HepG2 (cell line): ENCODE measurements at regions not wholly inside any gene's neighbourhood (a gene's known extent, or its start where the extent isn't known, plus 50 kb on each side); places are given as distances from the start of the nearest gene placed in this dataset.

ENCODE experiments used
- ATAC-seq: fragments of 200-7000 bp; cut with Tn5 transposase; 3 replicates; pipeline ENCODE4 v1.9.1; 2020; ENCODE audit warnings: mild to moderate bottlenecking, moderate library complexity
- BruUV-seq: library from RNA; stranded (reverse); fragments of 400-500 nt; replicated peaks from 2 replicates; lab custom pipeline; 2021; lab: Mats Ljungman, UMichigan
- CTCF ChIA-PET: fragments of 300-600 bp; formaldehyde crosslinking; extraction: SDS; loops from one replicate; lab custom pipeline; 2021; ENCODE audit warnings: low total read pairs, inconsistent platforms, low intra/inter-chr PET ratio; lab: Yijun Ruan, JAX
- POLR2A ChIA-PET: fragments of 350-600 bp; sonication (Branson Sonifier 250); formaldehyde crosslinking; loops from one replicate; lab custom pipeline; 2020; ENCODE audit warnings: antibody characterized with exemption, inconsistent platforms; lab: Yijun Ruan, JAX
- DNase-seq: peaks from one replicate; pipeline ENCODE4 v3.0.0-alpha.2; 2015; ENCODE audit warnings: low spot score
- FAIRE-seq: peaks from 3 replicates; lab custom pipeline; 2011; peaks lifted over from hg19 to GRCh38; lab: Jason Lieb, UNC
- H2AFZ ChIP-seq: one replicate; pipeline ENCODE4 v1.6.1; 2011; ENCODE audit warnings: low read length, inconsistent platforms
- H3K27ac ChIP-seq: fragments of 300-600 bp; 3 replicates; pipeline ENCODE4 v1.8.0; 2011; ENCODE audit warnings: mixed run types, mild to moderate bottlenecking, mixed read lengths, low read length, inconsistent platforms; ENCODE audit not compliant: insufficient read depth; ENCODE audit errors: extremely low read length
- H3K27me3 ChIP-seq, 2 experiments: fragments of 200-600 bp in 1 of 2; 2 replicates in 1 of 2; 3 replicates in 1 of 2; pipeline versions ENCODE4 v1.6.0 to v1.8.0; 2011; ENCODE audit warnings: low read length in 2 of 2, mild to moderate bottlenecking in 2 of 2, moderate library complexity in 2 of 2, inconsistent platforms in 1 of 2; ENCODE audit not compliant: insufficient read depth in 2 of 2, control insufficient read depth in 1 of 2
- H3K36me3 ChIP-seq, 2 experiments: fragments of 200-600 bp in 1 of 2; replicated peaks in 1 of 2; 2 replicates in 1 of 2; 3 replicates in 1 of 2; pipeline versions ENCODE4 v1.5.1 to v1.8.0; 2011; ENCODE audit warnings: low read length in 2 of 2, inconsistent platforms in 1 of 2; ENCODE audit not compliant: insufficient read depth in 2 of 2, control insufficient read depth in 1 of 2
- H3K4me1 ChIP-seq: 2 replicates; pipeline ENCODE4 v1.5.1; 2012; ENCODE audit warnings: low read length, inconsistent platforms; ENCODE audit not compliant: insufficient read depth
- H3K4me2 ChIP-seq: 2 replicates; pipeline ENCODE4 v1.6.0; 2011; ENCODE audit warnings: low read depth, low read length, inconsistent platforms
- H3K4me3 ChIP-seq, 3 experiments: fragments of 200-600 bp in 1 of 3; sonication (generic), shearing (Covaris generic) in 1 of 3; replicated peaks in 1 of 3; 2 replicates each; pipeline ENCODE4 v1.5.1; 2011 to 2016; ENCODE audit warnings: low read length in 3 of 3, inconsistent platforms in 2 of 3, low read depth in 2 of 3, mild to moderate bottlenecking in 2 of 3, control low read depth in 1 of 3, mixed read lengths in 1 of 3; ENCODE audit not compliant: insufficient read depth in 1 of 3
- H3K79me2 ChIP-seq: one replicate; pipeline ENCODE4 v1.6.1; 2011; ENCODE audit warnings: low read length, inconsistent platforms; ENCODE audit not compliant: insufficient read depth
- H3K9ac ChIP-seq: 2 replicates; pipeline ENCODE4 v1.6.0; 2011; ENCODE audit warnings: mild to moderate bottlenecking, low read depth, low read length, inconsistent platforms; ENCODE audit not compliant: insufficient read depth
- H3K9me3 ChIP-seq: 2 replicates; pipeline ENCODE4 v1.5.1; 2012; ENCODE audit warnings: mild to moderate bottlenecking, low read length
- H4K20me1 ChIP-seq: 2 replicates; pipeline ENCODE4 v1.6.0; 2011; ENCODE audit warnings: inconsistent platforms, mild to moderate bottlenecking, low read length, moderate library complexity; ENCODE audit not compliant: insufficient read depth
- KDM4B ChIP-seq: sonication (generic); formaldehyde crosslinking; IDR thresholded peaks from 2 replicates; pipeline ENCODE4 v1.4.0; 2020; ENCODE audit warnings: missing genetic modification reagents
- MXD4 ChIP-seq: IDR thresholded peaks from 2 replicates; pipeline ENCODE4 v1.6.1; 2016; ENCODE audit warnings: mild to moderate bottlenecking, missing biosample characterization, missing genetic modification reagents
- NFKB2 ChIP-seq: sonication (generic); formaldehyde crosslinking; IDR thresholded peaks from 2 replicates; pipeline ENCODE4 v1.4.0; 2020; ENCODE audit warnings: missing genetic modification reagents, borderline replicate concordance
- PAX8 ChIP-seq: sonication (generic); formaldehyde crosslinking; IDR thresholded peaks from 2 replicates; pipeline ENCODE4 v1.8.0; 2022; ENCODE audit warnings: mild to moderate bottlenecking, missing genetic modification reagents, borderline replicate concordance
- RARG ChIP-seq: sonication (generic); formaldehyde crosslinking; IDR thresholded peaks from 2 replicates; pipeline ENCODE4 v1.4.0; 2020; ENCODE audit warnings: low read depth, mild to moderate bottlenecking, missing genetic modification reagents
- RFX3 ChIP-seq: IDR thresholded peaks from 2 replicates; pipeline ENCODE4 v1.6.1; 2016; ENCODE audit warnings: missing biosample characterization, missing genetic modification reagents
- STAG1 ChIP-seq: sonication (generic); formaldehyde crosslinking; IDR thresholded peaks from 2 replicates; pipeline ENCODE4 v1.4.0; 2020; ENCODE audit warnings: missing genetic modification reagents
- ZMYM3 ChIP-seq: sonication (generic); formaldehyde crosslinking; IDR thresholded peaks from 2 replicates; pipeline ENCODE4 v1.5.1; 2020; ENCODE audit warnings: mild to moderate bottlenecking, missing genetic modification reagents
- ZNF563 ChIP-seq: sonication (generic); formaldehyde crosslinking; IDR thresholded peaks from 2 replicates; pipeline ENCODE4 v1.8.0; 2022; ENCODE audit warnings: mild to moderate bottlenecking, moderate library complexity, missing genetic modification reagents
- WGBS: methylation state at CpG from one replicate; pipeline ENCODE4 v1.1.6; 2017; ENCODE audit warnings: low lambda C conversion rate; 5-methylcytosine and 5-hydroxymethylcytosine counted together
- in situ Hi-C: cut with HindIII; loops from 2 replicates; pipeline ENCODE4 v1.10.0; 2017; ENCODE audit warnings: low pct_unique_long_range_greater_than_20kb; ENCODE audit not compliant: extremely low pct_ligation_motif_present
- intact Hi-C: fragments of 100-400 bp; cut with micrococcal nuclease; formaldehyde crosslinking; loops from one replicate; pipeline ENCODE4 v1.10.0; 2022; ENCODE audit not compliant: unreplicated experiment
- TF ChIP-seq, protein P1 (sequence below): IDR thresholded peaks from 2 replicates; pipeline ENCODE4 v1.6.1; 2016; ENCODE audit warnings: low read depth
- TF ChIP-seq, protein P2 (sequence below): sonication (generic); formaldehyde crosslinking; IDR thresholded peaks from 2 replicates; pipeline ENCODE4 v1.5.1; 2020; ENCODE audit warnings: mild to moderate bottlenecking, moderate library complexity, missing genetic modification reagents
- TF ChIP-seq, protein P3 (sequence below): sonication (generic); formaldehyde crosslinking; IDR thresholded peaks from 2 replicates; pipeline ENCODE4 v1.4.0; 2020; ENCODE audit warnings: missing genetic modification reagents, borderline replicate concordance
- TF ChIP-seq, protein P4 (sequence below): fragments of 450-650 bp; IDR thresholded peaks from 2 replicates; pipeline ENCODE4 v1.6.1; 2017; ENCODE audit warnings: mild to moderate bottlenecking

DNA sequence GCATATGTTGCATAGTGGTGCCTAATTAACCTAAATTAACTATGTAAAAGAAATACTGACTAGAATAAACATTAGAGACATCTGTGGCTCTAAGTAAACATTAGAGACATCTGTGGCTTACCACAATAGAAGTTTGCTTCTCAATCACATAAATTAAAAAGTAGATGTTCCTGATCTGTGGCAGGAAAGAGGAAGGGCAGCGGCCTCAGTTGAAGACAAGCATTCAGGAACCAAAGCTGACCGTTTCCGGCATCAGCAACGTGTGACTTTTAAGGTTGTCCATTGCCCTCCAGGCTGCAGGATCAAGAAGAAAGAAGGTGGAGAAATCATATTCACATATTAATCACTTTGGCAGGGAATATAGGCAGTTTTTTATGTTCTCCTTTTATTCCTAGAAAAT, 336.3 kb upstream of the TRAM1L1 start (continued):
- no peak for TF ChIP-seq PAX8 (CRISPR knock-in tag)
- no peak for TF ChIP-seq STAG1

DNA sequence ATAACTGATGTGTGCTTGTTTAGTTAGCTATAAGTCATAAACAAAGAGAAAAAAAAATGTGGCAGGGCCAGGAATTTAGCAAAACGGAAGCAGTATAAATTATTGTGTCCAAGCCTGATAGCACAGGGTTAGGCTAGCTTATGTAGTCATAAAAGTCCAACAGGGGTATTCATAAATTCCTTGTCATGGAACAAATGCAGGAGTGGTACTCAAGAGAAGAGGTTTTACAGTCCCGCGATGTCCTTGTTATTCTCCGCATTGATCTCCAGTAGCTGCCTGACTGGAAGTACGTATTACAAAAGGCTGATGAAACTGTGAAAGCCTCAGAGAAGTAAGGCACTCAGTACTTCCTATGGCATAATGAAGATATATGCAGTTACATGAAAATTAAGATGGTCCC, 336.9 kb upstream of the TRAM1L1 start:
- Histone ChIP-seq H3K4me1 (no peaks in the 10 kb centered on the region), H3K27ac (no peak overlapping the region), H2AFZ (no peak overlapping the region), H3K9ac (no peak overlapping the region), H3K9me3 (no peaks in the 10 kb centered on the region), H3K27me3 (no peaks in the 10 kb centered on the region; a peak in 1 of 5 replicates), H4K20me1 (no peaks in the 10 kb centered on the region), H3K4me3 (no peak overlapping the region)
- ChIA-PET POLR2A (no interaction called here), CTCF (no interaction called here)
- intact Hi-C loops = no loop called here
- WGBS = 48% methylated on average over 5 of the region's 5 CpGs
- FAIRE-seq (no peak), ATAC-seq (no peak)
- BruUV-seq = no TSS peak
- TF ChIP-seq, protein P1, sequence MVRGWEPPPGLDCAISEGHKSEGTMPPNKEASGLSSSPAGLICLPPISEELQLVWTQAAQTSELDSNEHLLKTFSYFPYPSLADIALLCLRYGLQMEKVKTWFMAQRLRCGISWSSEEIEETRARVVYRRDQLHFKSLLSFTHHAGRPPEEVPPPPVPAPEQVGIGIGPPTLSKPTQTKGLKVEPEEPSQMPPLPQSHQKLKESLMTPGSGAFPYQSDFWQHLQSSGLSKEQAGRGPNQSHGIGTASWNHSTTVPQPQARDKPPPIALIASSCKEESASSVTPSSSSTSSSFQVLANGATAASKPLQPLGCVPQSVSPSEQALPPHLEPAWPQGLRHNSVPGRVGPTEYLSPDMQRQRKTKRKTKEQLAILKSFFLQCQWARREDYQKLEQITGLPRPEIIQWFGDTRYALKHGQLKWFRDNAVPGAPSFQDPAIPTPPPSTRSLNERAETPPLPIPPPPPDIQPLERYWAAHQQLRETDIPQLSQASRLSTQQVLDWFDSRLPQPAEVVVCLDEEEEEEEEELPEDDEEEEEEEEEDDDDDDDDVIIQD (CRISPR knock-in tag) = no peak
- TF ChIP-seq, protein P2, sequence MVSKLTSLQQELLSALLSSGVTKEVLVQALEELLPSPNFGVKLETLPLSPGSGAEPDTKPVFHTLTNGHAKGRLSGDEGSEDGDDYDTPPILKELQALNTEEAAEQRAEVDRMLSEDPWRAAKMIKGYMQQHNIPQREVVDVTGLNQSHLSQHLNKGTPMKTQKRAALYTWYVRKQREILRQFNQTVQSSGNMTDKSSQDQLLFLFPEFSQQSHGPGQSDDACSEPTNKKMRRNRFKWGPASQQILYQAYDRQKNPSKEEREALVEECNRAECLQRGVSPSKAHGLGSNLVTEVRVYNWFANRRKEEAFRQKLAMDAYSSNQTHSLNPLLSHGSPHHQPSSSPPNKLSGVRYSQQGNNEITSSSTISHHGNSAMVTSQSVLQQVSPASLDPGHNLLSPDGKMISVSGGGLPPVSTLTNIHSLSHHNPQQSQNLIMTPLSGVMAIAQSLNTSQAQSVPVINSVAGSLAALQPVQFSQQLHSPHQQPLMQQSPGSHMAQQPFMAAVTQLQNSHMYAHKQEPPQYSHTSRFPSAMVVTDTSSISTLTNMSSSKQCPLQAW (CRISPR knock-in tag) = no peak
- TF ChIP-seq MXD4 (CRISPR knock-in tag) = no peak
- TF ChIP-seq KDM4B = no peak
- TF ChIP-seq RFX3 (CRISPR knock-in tag) = no peak
- TF ChIP-seq ZMYM3 (CRISPR knock-in tag) = no peak
- TF ChIP-seq, protein P3, sequence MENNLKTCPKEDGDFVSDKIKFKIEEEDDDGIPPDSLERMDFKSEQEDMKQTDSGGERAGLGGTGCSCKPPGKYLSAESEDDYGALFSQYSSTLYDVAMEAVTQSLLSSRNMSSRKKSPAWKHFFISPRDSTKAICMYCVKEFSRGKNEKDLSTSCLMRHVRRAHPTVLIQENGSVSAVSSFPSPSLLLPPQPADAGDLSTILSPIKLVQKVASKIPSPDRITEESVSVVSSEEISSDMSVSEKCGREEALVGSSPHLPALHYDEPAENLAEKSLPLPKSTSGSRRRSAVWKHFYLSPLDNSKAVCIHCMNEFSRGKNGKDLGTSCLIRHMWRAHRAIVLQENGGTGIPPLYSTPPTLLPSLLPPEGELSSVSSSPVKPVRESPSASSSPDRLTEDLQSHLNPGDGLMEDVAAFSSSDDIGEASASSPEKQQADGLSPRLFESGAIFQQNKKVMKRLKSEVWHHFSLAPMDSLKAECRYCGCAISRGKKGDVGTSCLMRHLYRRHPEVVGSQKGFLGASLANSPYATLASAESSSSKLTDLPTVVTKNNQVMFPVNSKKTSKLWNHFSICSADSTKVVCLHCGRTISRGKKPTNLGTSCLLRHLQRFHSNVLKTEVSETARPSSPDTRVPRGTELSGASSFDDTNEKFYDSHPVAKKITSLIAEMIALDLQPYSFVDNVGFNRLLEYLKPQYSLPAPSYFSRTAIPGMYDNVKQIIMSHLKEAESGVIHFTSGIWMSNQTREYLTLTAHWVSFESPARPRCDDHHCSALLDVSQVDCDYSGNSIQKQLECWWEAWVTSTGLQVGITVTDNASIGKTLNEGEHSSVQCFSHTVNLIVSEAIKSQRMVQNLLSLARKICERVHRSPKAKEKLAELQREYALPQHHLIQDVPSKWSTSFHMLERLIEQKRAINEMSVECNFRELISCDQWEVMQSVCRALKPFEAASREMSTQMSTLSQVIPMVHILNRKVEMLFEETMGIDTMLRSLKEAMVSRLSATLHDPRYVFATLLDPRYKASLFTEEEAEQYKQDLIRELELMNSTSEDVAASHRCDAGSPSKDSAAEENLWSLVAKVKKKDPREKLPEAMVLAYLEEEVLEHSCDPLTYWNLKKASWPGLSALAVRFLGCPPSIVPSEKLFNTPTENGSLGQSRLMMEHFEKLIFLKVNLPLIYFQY (CRISPR knock-in tag) = no peak
- no peak for TF ChIP-seq NFKB2 (CRISPR knock-in tag)
- TF ChIP-seq RARG (CRISPR knock-in tag) = no peak
- no peak for TF ChIP-seq ZNF563 (CRISPR knock-in tag)
- TF ChIP-seq, protein P4, sequence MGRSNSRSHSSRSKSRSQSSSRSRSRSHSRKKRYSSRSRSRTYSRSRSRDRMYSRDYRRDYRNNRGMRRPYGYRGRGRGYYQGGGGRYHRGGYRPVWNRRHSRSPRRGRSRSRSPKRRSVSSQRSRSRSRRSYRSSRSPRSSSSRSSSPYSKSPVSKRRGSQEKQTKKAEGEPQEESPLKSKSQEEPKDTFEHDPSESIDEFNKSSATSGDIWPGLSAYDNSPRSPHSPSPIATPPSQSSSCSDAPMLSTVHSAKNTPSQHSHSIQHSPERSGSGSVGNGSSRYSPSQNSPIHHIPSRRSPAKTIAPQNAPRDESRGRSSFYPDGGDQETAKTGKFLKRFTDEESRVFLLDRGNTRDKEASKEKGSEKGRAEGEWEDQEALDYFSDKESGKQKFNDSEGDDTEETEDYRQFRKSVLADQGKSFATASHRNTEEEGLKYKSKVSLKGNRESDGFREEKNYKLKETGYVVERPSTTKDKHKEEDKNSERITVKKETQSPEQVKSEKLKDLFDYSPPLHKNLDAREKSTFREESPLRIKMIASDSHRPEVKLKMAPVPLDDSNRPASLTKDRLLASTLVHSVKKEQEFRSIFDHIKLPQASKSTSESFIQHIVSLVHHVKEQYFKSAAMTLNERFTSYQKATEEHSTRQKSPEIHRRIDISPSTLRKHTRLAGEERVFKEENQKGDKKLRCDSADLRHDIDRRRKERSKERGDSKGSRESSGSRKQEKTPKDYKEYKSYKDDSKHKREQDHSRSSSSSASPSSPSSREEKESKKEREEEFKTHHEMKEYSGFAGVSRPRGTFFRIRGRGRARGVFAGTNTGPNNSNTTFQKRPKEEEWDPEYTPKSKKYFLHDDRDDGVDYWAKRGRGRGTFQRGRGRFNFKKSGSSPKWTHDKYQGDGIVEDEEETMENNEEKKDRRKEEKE = no peak
- TF ChIP-seq, all 625 proteins: peak for 0
- H3K79me2 ChIP-seq = no peaks in the 10 kb centered on the region
- in situ Hi-C loops = no loop called here
- H3K4me2 ChIP-seq = no peak overlapping the region
- DNase-seq = no peak
- H3K36me3 ChIP-seq = no peaks in the 10 kb centered on the region
